Naive thymus-derived CD4-positive, alpha-beta T cell (primary cell): ENCODE measurements at regions not wholly inside any gene's neighbourhood (a gene's known extent, or its start where the extent isn't known, plus 50 kb on each side); places are given as distances from the start of the nearest gene placed in this dataset.

ENCODE experiments used
- ATAC-seq: fragments of 150-1000 bp; cut with Tn5 transposase; 2 replicates; pipeline ENCODE4 v1.10.0; 2021; ENCODE audit warnings: mild to moderate bottlenecking, moderate library complexity
- CTCF ChIA-PET: fragments of 350-600 bp; sonication (Branson Sonifier 250); formaldehyde crosslinking; loops from one replicate; lab custom pipeline; 2021; ENCODE audit warnings: antibody characterized with exemption; lab: Charles Lee
- POLR2A ChIA-PET: fragments of 350-600 bp; sonication (Branson Sonifier 250); formaldehyde crosslinking; loops from one replicate; lab custom pipeline; 2021; ENCODE audit warnings: antibody characterized with exemption, inconsistent platforms; lab: Charles Lee
- DNase-seq, 9 donors: peaks; one replicate each; pipeline versions ENCODE4 v3.0.0 to v3.0.0-alpha.2; 2020 to 2022; ENCODE audit warnings: mixed read lengths in 1 of 9
- H3K27ac ChIP-seq: one replicate; pipeline ENCODE4 v1.7.0; 2013; ENCODE audit warnings: mild to moderate bottlenecking, low read depth, low read length, moderate library complexity
- H3K27me3 ChIP-seq, 2 donors: one replicate each; pipeline ENCODE4 v1.7.0; 2013; ENCODE audit warnings: low read length in 2 of 2, mild to moderate bottlenecking in 2 of 2, moderate library complexity in 2 of 2; ENCODE audit not compliant: control insufficient read depth in 2 of 2, insufficient read depth in 2 of 2
- H3K36me3 ChIP-seq, 3 experiments: 1 replicate in 2 of 3; 2 replicates in 1 of 3; pipeline ENCODE4 v1.7.0; 2013; ENCODE audit warnings: low read length in 3 of 3, mild to moderate bottlenecking in 3 of 3, moderate library complexity in 1 of 3; ENCODE audit not compliant: insufficient read depth in 3 of 3, control insufficient read depth in 2 of 3
- H3K4me1 ChIP-seq, 2 donors: one replicate each; pipeline ENCODE4 v1.7.0; 2013; ENCODE audit warnings: low read length in 2 of 2, mild to moderate bottlenecking in 2 of 2, moderate library complexity in 1 of 2; ENCODE audit not compliant: control insufficient read depth in 2 of 2, insufficient read depth in 2 of 2
- H3K4me3 ChIP-seq: 2 replicates; pipeline ENCODE4 v1.7.0; 2013; ENCODE audit warnings: mild to moderate bottlenecking, low read length
- H3K9me3 ChIP-seq, 3 experiments: 1 replicate in 2 of 3; 2 replicates in 1 of 3; pipeline ENCODE4 v1.7.0; 2013; ENCODE audit warnings: low read length in 3 of 3; ENCODE audit not compliant: control insufficient read depth in 2 of 3
- H3K27ac Mint-ChIP-seq, 9 donors: one replicate each; pipeline ENCODE4 v1.8.0; 2020 to 2022; ENCODE audit warnings: mixed read lengths in 9 of 9, mild to moderate bottlenecking in 8 of 9, moderate library complexity in 5 of 9, inconsistent platforms in 2 of 9
- H3K27me3 Mint-ChIP-seq, 5 donors: one replicate each; pipeline ENCODE4 v1.8.0; 2021 to 2022; ENCODE audit warnings: mixed read lengths in 5 of 5, mild to moderate bottlenecking in 1 of 5
- H3K36me3 Mint-ChIP-seq, 5 donors: one replicate each; pipeline ENCODE4 v1.8.0; 2020 to 2022; ENCODE audit warnings: mixed read lengths in 5 of 5, mild to moderate bottlenecking in 3 of 5, inconsistent platforms in 1 of 5
- H3K4me1 Mint-ChIP-seq, 7 donors: one replicate each; pipeline ENCODE4 v1.8.0; 2020 to 2022; ENCODE audit warnings: mixed read lengths in 7 of 7, mild to moderate bottlenecking in 3 of 7, inconsistent platforms in 1 of 7
- H3K4me3 Mint-ChIP-seq, 10 donors: one replicate each; pipeline ENCODE4 v1.8.0; 2020 to 2022; ENCODE audit warnings: mild to moderate bottlenecking in 10 of 10, mixed read lengths in 10 of 10, moderate library complexity in 6 of 10, inconsistent platforms in 2 of 10
- H3K9me3 Mint-ChIP-seq, 11 donors: one replicate each; pipeline ENCODE4 v1.8.0; 2020 to 2022; ENCODE audit warnings: mixed read lengths in 11 of 11, mild to moderate bottlenecking in 4 of 11, inconsistent platforms in 1 of 11, moderate library complexity in 1 of 11
- intact Hi-C, 2 donors: fragments of 100-400 bp; cut with micrococcal nuclease; formaldehyde crosslinking; loops; one replicate each; pipeline ENCODE4 v1.15.1; 2023

DNA sequence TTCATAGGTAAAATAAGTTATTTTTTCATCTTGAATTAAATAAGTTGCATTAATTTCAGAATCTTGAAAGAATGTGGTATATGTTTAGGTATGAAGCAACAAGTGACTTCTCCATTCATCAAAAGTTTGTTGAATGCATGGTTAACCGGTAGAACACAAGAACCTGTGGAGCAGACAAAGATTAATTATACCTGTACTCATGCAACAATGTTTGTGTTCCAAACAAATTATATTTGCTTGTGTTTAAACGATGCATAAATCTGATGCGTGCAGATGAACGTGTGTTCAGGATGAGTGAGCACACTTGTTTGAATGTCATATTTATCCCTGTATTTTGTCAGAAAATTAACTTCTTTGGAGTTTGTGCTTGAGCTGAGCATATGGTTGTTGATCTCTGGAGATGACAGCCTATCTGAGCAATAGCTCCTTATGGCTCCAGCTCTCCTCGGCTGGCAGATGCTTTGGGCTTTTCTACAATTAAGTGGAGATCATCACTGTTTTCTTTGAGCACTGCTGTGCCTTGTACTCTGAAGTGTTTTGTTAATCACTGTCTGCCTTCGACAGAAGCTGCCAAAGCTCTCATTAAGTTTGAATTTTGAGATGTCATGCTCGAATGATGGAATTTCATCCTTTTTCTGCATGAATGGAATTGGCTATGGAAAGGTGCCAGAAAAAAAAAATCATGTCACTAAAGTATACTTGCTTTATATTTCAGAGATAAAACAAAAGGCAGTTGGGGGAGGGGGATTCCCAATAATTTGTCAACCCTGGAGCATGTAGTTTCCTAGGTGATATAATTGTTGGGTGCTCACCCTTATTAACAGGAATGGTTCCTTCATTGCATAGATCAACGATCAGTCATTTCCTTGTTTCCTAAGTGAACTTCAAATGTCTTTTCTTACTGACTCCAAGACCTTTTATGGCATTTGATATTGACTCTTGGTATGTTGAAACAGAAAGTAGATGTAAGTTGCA lies 502.5 kb upstream of the ARRDC3 start:
- Mint-ChIP-seq H3K27me3 (no peaks in the 10 kb centered on the region), H3K36me3 (peaks cover 0 to 2% (median 0%) of the 10 kb centered on the region in 5 donors), H3K27ac (no peak overlapping the region), H3K4me3 (no peak overlapping the region), H3K4me1 (no peaks in the 10 kb centered on the region), H3K9me3 (peaks cover 0 to 11% (median 3%) of the 10 kb centered on the region in 11 donors)
- Histone ChIP-seq H3K4me3 (no peak overlapping the region), H3K27ac (no peak overlapping the region), H3K9me3 (no peaks in the 10 kb centered on the region), H3K4me1 (no peaks in the 10 kb centered on the region), H3K36me3 (no peaks in the 10 kb centered on the region), H3K27me3 (no peaks in the 10 kb centered on the region)
- DNase-seq (no peak), ATAC-seq (no peak)
- intact Hi-C loops: no loop called here
- CTCF ChIA-PET: no interaction called here
- POLR2A ChIA-PET: no interaction called here

- intact Hi-C loops: no loop called here
These were observed 500.9 kb upstream of the ARRDC3 start for GRCh38 chr5:91884036-91884435.

DNA sequence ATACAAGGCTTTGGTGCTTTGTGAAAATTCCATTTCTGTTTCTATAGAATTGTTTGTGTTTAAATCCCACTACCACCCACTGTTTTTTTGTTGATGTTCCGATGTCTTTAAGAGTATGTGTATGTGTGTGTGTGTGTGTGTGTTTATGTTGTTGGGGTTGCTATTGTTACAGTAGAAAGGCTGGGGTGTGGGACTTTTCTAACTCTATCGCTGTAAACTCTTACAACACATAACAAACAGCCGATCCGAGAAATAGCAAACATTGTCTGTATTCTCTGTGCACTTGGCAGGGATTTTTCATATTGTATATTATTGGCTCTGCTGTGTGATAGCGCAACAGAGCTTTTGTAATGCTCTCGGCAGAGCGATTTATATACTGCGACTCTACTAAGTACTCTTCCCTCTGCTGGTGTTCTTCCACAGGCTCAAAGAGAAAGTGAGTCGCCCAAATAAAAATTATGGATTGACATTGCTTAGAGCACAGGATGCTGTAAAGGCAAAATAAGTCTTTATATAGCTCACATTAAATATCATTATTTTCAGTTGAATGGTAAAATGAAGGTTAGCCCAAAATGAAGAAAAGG lies 492.2 kb upstream of the ARRDC3 start:
- Mint-ChIP-seq H3K36me3 (peaks cover 0 to 4% (median 0%) of the 10 kb centered on the region in 5 donors), H3K9me3 (peaks cover 0 to 10% (median 0%) of the 10 kb centered on the region in 11 donors), H3K4me1 (no peaks in the 10 kb centered on the region), H3K27me3 (no peaks in the 10 kb centered on the region), H3K27ac (no peak overlapping the region), H3K4me3 (no peak overlapping the region)
- H3K4me1 ChIP-seq: no peaks in the 10 kb centered on the region
- H3K4me3 ChIP-seq: no peak overlapping the region
- no peaks in the 10 kb centered on the region for H3K36me3 ChIP-seq
- H3K27me3 ChIP-seq: no peaks in the 10 kb centered on the region
- H3K27ac ChIP-seq: no peak overlapping the region
- ChIA-PET POLR2A (no interaction called here), CTCF (no interaction called here)
- DNase-seq (no peak), ATAC-seq (no peak)
- no peaks in the 10 kb centered on the region for H3K9me3 ChIP-seq
- intact Hi-C loops: no loop called here

More at GRCh38 chr5:91884036-91884435, 500.9 kb upstream of the ARRDC3 start:
- no peak for ATAC-seq
- H3K4me3 ChIP-seq: no peak overlapping the region
- H3K9me3 Mint-ChIP-seq: peaks cover 0 to 17% (median 5%) of the 10 kb centered on the region in 11 donors
- H3K27me3 Mint-ChIP-seq: no peaks in the 10 kb centered on the region
- H3K4me3 Mint-ChIP-seq: no peak overlapping the region
- no peak overlapping the region for H3K27ac Mint-ChIP-seq
- no peak overlapping the region for H3K27ac ChIP-seq
- ChIA-PET CTCF (no interaction called here), POLR2A (no interaction called here)
- H3K27me3 ChIP-seq: no peaks in the 10 kb centered on the region
- peaks cover 0 to 9% (median 0%) of the 10 kb centered on the region in 5 donors for H3K36me3 Mint-ChIP-seq
- no peaks in the 10 kb centered on the region for H3K4me1 ChIP-seq
- H3K9me3 ChIP-seq: no peaks in the 10 kb centered on the region
- no peak for DNase-seq
- no peaks in the 10 kb centered on the region for H3K4me1 Mint-ChIP-seq
- no peaks in the 10 kb centered on the region for H3K36me3 ChIP-seq

- no peaks in the 10 kb centered on the region for H3K4me1 ChIP-seq
- DNase-seq (no peak), ATAC-seq (no peak)
- no peaks in the 10 kb centered on the region for H3K36me3 ChIP-seq
- ChIA-PET POLR2A (no interaction called here), CTCF (no interaction called here)
- H3K27ac ChIP-seq: no peak overlapping the region
- no peaks in the 10 kb centered on the region for H3K36me3 Mint-ChIP-seq
- intact Hi-C loops: no loop called here
- no peak overlapping the region for H3K4me3 ChIP-seq
- H3K27me3 Mint-ChIP-seq: no peaks in the 10 kb centered on the region
- no peak overlapping the region for H3K27ac Mint-ChIP-seq
- peaks cover 0 to 14% (median 0%) of the 10 kb centered on the region in 11 donors for H3K9me3 Mint-ChIP-seq
- no peak overlapping the region for H3K4me3 Mint-ChIP-seq
- no peaks in the 10 kb centered on the region for H3K9me3 ChIP-seq
- H3K4me1 Mint-ChIP-seq: no peaks in the 10 kb centered on the region
- no peaks in the 10 kb centered on the region for H3K27me3 ChIP-seq
These were observed 484.7 kb upstream of the ARRDC3 start for GRCh38 chr5:91867799-91868198.

DNA sequence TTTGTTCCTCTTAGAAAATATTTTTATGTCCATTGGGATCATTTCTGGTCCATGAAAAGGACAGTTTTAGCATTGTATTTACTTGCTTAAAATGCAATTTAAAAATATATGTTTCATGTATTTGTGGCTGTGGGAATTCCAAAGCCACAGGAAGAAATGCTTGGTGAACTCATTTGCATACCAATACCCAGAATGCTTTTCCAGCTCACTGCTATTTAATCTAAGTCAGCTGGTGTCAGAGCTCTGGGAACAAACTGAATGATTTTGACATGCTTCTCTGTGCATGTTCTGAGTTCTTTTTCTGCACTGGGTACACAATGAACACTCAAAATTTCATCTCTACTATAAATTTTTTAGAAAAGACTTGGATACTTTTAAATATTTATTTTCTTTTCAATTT lies 482.8 kb upstream of the ARRDC3 start:
- no peaks in the 10 kb centered on the region for H3K4me1 ChIP-seq
- Mint-ChIP-seq H3K27me3 (no peaks in the 10 kb centered on the region), H3K9me3 (peaks cover 0 to 11% (median 5%) of the 10 kb centered on the region in 11 donors), H3K36me3 (no peaks in the 10 kb centered on the region), H3K27ac (no peak overlapping the region), H3K4me1 (no peaks in the 10 kb centered on the region), H3K4me3 (no peak overlapping the region)
- no peak for DNase-seq
- POLR2A ChIA-PET: no interaction called here
- ATAC-seq: no peak
- H3K36me3 ChIP-seq: no peaks in the 10 kb centered on the region
- H3K4me3 ChIP-seq: no peak overlapping the region
- no peaks in the 10 kb centered on the region for H3K9me3 ChIP-seq
- CTCF ChIA-PET: no interaction called here
- H3K27me3 ChIP-seq: no peaks in the 10 kb centered on the region
- no peak overlapping the region for H3K27ac ChIP-seq
- intact Hi-C loops: no loop called here

DNA sequence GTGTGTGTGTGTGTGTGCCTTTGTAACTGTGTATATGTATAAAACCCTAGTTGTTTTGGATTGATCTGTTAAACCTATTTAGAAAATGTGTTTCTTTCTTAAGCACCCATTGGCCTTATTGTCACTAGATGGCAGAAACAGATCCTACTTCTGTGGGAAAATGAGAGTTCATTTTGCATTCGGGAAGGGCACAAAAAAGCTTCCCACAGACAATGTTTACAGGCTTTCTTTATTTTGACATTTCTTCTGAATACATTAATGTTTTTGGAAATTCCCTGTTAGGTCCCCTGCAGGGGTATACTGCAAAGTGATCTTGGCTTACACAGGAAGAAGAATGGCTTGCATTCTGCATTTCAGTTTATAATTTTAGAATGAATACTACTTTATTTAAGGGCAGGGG lies 481.8 kb upstream of the ARRDC3 start:
- no peaks in the 10 kb centered on the region for H3K36me3 ChIP-seq

More for the DNA sequence above, 481.8 kb upstream of the ARRDC3 start:
- Histone ChIP-seq H3K4me3 (no peak overlapping the region), H3K9me3 (no peaks in the 10 kb centered on the region), H3K4me1 (no peaks in the 10 kb centered on the region), H3K27ac (no peak overlapping the region), H3K27me3 (no peaks in the 10 kb centered on the region)
- Mint-ChIP-seq H3K9me3 (peaks cover 0 to 10% (median 5%) of the 10 kb centered on the region in 11 donors), H3K36me3 (no peaks in the 10 kb centered on the region), H3K27me3 (no peaks in the 10 kb centered on the region), H3K4me1 (no peaks in the 10 kb centered on the region), H3K4me3 (no peak overlapping the region), H3K27ac (no peak overlapping the region)
- ATAC-seq (no peak), DNase-seq (no peak)
- CTCF ChIA-PET: no interaction called here
- POLR2A ChIA-PET: no interaction called here
- intact Hi-C loops: no loop called here
